ENCODE measurements at regions not wholly inside any gene's neighbourhood (a gene's known extent, or its start where the extent isn't known, plus 50 kb on each side); places are given as distances from the start of the nearest gene placed in this dataset.

GRCh38 chr2:16409849-16410248 lies 255.8 kb downstream of the CYRIA start:
- TF ChIP-seq RAD21 (IDR thresholded peaks at IDR 0.05; ENCODE audit: low read length) (no peak), POLR2A (IDR thresholded peaks at IDR 0.05; ENCODE audit: low read depth, low read length) (no peak), CTCF (conservative IDR thresholded peaks at IDR 0.05; ENCODE audit: low read depth, low read length) (no peak), CHD1 (IDR thresholded peaks at IDR 0.05; ENCODE audit: low read depth, low read length) (no peak), CEBPB (IDR thresholded peaks at IDR 0.05; ENCODE audit: low read depth, low read length) (no peak), RFX5 (IDR thresholded peaks at IDR 0.05; ENCODE audit: low read depth, low read length) (no peak), ELK1 (IDR thresholded peaks at IDR 0.05; ENCODE audit: borderline replicate concordance, low read depth, low read length) (no peak), RCOR1 (IDR thresholded peaks at IDR 0.05; ENCODE audit: insufficient replicate concordance, low read length) (no peak), SMC3 (IDR thresholded peaks at IDR 0.05; ENCODE audit: low read depth, low read length) (no peak), FOS (IDR thresholded peaks at IDR 0.05; ENCODE audit: low read depth, low read length) (no peak)

Data from IMR-90 (cell line).